ENCODE measurements at regions not wholly inside any gene's neighbourhood (a gene's known extent, or its start where the extent isn't known, plus 50 kb on each side); places are given as distances from the start of the nearest gene placed in this dataset.

- no peak for TF ChIP-seq CTCF (conservative IDR thresholded peaks at IDR 0.05; ENCODE audit: low read length)
- no peak for TF ChIP-seq EZH2phosphoT487 (IDR thresholded peaks at IDR 0.05; ENCODE audit: borderline replicate concordance, low read depth, low read length)
Measured at GRCh38 chr6:21733311-21733710, 139.8 kb downstream of the SOX4 start.
